HEK293T (cell line): ENCODE measurements at regions not wholly inside any gene's neighbourhood (a gene's known extent, or its start where the extent isn't known, plus 50 kb on each side); places are given as distances from the start of the nearest gene placed in this dataset.

Source experiments
- ARNT ChIP-seq: fragments of 450-650 bp; IDR thresholded peaks from 2 replicates; pipeline ENCODE4 v1.6.1; 2017; ENCODE audit warnings: mild to moderate bottlenecking
- BHLHE40 ChIP-seq: fragments of 450-650 bp; IDR thresholded peaks from 2 replicates; pipeline ENCODE4 v1.6.1; 2016; ENCODE audit warnings: mild to moderate bottlenecking, moderate library complexity, borderline replicate concordance
- ELF4 ChIP-seq: fragments of 450-650 bp; IDR thresholded peaks from 2 replicates; pipeline ENCODE4 v1.6.1; 2017; ENCODE audit warnings: antibody characterized with exemption
- FOXA1 ChIP-seq: fragments of 450-650 bp; IDR thresholded peaks from 2 replicates; pipeline ENCODE4 v1.6.1; 2016; ENCODE audit warnings: mild to moderate bottlenecking
- FOXM1 ChIP-seq: fragments of 450-650 bp; IDR thresholded peaks from 2 replicates; pipeline ENCODE4 v1.6.1; 2017; ENCODE audit warnings: mild to moderate bottlenecking, borderline replicate concordance
- HDGF ChIP-seq: fragments of 450-650 bp; IDR thresholded peaks from 2 replicates; pipeline ENCODE4 v1.6.1; 2017; ENCODE audit warnings: antibody characterized with exemption, borderline replicate concordance
- LEF1 ChIP-seq: fragments of 450-650 bp; IDR thresholded peaks from 2 replicates; pipeline ENCODE4 v1.6.1; 2017; ENCODE audit warnings: mild to moderate bottlenecking, borderline replicate concordance
- SP1 ChIP-seq: fragments of 450-650 bp; IDR thresholded peaks from 2 replicates; pipeline ENCODE4 v1.6.1; 2017
- TARDBP ChIP-seq: fragments of 450-650 bp; IDR thresholded peaks from 2 replicates; pipeline ENCODE4 v1.6.1; 2016
- ZNF384 ChIP-seq: fragments of 450-650 bp; IDR thresholded peaks from 2 replicates; pipeline ENCODE4 v1.6.1; 2016

DNA sequence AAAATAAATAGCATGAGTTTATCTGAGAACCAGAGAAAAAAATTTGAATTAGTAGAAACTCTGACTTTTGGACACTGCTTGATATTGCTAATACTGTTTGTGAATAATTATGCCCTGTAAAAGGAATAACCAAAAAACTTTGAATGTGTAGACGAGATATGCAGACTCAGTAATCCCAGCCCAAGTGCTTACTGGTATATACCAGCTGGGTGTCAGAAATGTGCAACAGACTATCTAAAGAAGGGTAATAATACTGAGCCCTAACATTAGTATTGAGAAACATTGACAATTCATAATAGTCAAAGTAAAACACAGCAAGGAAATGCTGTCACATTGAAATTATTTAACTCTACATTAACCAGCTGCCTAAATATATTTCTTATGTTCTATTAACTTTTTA, 60.5 kb upstream of the ZC3H15 start:
- TF ChIP-seq FOXM1 = no peak
- no peak for TF ChIP-seq FOXA1
- no peak for TF ChIP-seq SP1
- no peak for TF ChIP-seq LEF1
- TF ChIP-seq HDGF = no peak
- TF ChIP-seq ARNT = no peak
- no peak for TF ChIP-seq ELF4
- TF ChIP-seq BHLHE40 = no peak
- TF ChIP-seq ZNF384 = no peak
- no peak for TF ChIP-seq TARDBP
